Type B pancreatic cell (in vitro differentiated cells): ENCODE measurements at regions not wholly inside any gene's neighbourhood (a gene's known extent, or its start where the extent isn't known, plus 50 kb on each side); places are given as distances from the start of the nearest gene placed in this dataset.
"Not testable (repeated sequence)": the region's sequence is repeated elsewhere in the genome, so short reads cannot be mapped to it uniquely, and the experiment has no call there.

ENCODE experiments used
- DNase-seq: peaks from one replicate; pipeline ENCODE4 v3.0.0; 2021; ENCODE audit warnings: mixed read lengths; ENCODE audit not compliant: unreplicated experiment; ENCODE audit errors: extremely low spot score
- H3K27ac Mint-ChIP-seq: 2 replicates; pipeline ENCODE4 v1.8.0; 2021; ENCODE audit warnings: mild to moderate bottlenecking, mixed read lengths
- H3K27me3 Mint-ChIP-seq: 2 replicates; pipeline ENCODE4 v1.8.0; 2021; ENCODE audit warnings: mixed read lengths
- H3K36me3 Mint-ChIP-seq: 2 replicates; pipeline ENCODE4 v1.8.0; 2021; ENCODE audit warnings: mixed read lengths
- H3K4me1 Mint-ChIP-seq: one replicate; pipeline ENCODE4 v1.8.0; 2021; ENCODE audit warnings: mixed read lengths; ENCODE audit not compliant: unreplicated experiment
- H3K4me3 Mint-ChIP-seq: 2 replicates; pipeline ENCODE4 v1.8.0; 2021; ENCODE audit warnings: mild to moderate bottlenecking, mixed read lengths
- H3K9me3 Mint-ChIP-seq: 2 replicates; pipeline ENCODE4 v1.8.0; 2021; ENCODE audit warnings: mixed read lengths
- TF ChIP-seq, protein P1 (sequence below): fragments of 200-600 bp; sonication (generic); conservative IDR thresholded peaks from 2 replicates; pipeline ENCODE4 v1.5.0; 2021; ENCODE audit warnings: antibody characterized with exemption, mild to moderate bottlenecking

DNA sequence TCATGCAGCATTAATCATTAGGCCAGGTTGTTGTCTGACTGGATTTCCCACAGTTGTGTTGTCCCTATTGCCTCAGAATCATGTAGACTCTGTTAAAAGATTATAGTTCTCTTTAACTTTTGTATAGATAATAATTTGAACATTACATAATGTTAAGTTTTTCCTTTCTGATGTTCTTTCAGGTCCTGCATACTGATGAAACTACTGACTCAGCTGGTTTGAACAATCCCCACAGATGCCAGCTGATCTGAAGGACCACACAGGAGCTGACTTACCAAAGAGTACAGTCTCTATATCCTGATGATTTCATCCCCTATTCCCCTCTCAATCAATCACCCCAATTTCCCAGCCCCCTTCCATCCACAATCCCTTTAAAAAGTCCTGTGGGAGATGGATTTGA, 341.2 kb upstream of the MGAT4C start:
- DNase-seq: no peak
- Mint-ChIP-seq H3K4me1 (peaks cover 5% of the 10 kb centered on the region), H3K9me3 (no peaks in the 10 kb centered on the region), H3K27ac (no peak overlapping the region), H3K36me3 (no peaks in the 10 kb centered on the region), H3K4me3 (no peak overlapping the region), H3K27me3 (no peaks in the 10 kb centered on the region)
- TF ChIP-seq, protein P1, sequence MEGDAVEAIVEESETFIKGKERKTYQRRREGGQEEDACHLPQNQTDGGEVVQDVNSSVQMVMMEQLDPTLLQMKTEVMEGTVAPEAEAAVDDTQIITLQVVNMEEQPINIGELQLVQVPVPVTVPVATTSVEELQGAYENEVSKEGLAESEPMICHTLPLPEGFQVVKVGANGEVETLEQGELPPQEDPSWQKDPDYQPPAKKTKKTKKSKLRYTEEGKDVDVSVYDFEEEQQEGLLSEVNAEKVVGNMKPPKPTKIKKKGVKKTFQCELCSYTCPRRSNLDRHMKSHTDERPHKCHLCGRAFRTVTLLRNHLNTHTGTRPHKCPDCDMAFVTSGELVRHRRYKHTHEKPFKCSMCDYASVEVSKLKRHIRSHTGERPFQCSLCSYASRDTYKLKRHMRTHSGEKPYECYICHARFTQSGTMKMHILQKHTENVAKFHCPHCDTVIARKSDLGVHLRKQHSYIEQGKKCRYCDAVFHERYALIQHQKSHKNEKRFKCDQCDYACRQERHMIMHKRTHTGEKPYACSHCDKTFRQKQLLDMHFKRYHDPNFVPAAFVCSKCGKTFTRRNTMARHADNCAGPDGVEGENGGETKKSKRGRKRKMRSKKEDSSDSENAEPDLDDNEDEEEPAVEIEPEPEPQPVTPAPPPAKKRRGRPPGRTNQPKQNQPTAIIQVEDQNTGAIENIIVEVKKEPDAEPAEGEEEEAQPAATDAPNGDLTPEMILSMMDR: no peak

DNA sequence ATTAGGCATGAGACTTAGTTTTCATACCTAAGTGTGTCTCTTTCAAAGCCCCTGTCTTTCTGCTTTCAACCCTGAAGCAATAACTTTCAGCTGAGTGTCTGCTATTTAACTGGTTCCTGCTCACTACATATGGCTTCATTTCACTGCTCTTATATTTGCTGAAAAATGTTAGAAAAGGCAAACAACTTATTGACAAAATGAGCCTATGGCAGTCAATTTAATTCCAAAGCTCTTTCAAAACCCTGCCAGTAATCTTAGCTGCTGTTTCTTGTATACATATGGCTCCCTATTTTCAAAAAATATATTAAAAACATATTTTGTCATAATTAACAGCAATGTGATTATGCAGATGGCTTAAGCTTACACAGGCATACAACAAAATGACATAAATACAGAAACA, 334.1 kb upstream of the MGAT4C start:
- TF ChIP-seq, protein P1: no peak
- Mint-ChIP-seq H3K9me3 (no peaks in the 10 kb centered on the region), H3K27me3 (no peaks in the 10 kb centered on the region), H3K4me3 (no peak overlapping the region), H3K4me1 (no peaks in the 10 kb centered on the region), H3K36me3 (no peaks in the 10 kb centered on the region), H3K27ac (no peak overlapping the region)
- DNase-seq: no peak

DNA sequence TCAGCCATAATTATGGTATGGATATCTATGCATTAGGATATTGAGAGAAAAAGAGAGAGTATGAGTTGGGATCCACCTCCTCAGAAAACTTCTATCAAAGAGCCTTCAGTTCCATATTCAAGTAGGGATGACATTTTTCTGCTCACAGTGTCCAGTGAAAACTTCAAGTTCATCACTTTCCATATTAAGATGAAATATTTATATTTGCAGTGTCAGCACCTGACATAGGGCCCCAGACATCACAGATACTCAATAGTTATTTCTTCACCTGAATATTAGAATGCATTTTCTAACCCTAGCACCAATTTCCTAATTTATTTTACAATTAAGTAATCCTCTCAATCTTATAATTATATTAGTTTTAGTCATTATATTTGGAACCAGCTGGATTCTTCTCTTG, 318.0 kb upstream of the MGAT4C start:
- Mint-ChIP-seq H3K9me3 (no peaks in the 10 kb centered on the region), H3K36me3 (no peaks in the 10 kb centered on the region), H3K4me1 (no peaks in the 10 kb centered on the region)

DNA sequence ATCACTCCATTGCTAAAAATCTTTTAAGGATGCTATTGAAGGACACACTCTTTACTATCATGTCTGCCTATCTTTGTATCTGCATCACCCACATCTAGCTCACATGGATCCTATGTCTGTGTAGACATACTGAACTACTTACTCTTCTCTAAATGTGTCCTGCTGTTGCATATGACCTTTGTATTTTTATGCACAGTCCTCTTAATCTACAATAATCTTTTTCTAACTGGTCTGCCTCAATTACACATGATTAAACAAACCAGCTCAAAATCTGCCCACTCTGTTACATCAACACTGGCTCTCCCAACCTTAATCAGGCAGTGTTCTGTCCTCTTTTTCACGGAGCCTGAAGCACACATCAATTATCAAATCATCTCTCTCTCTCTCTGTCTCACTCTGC, 316.3 kb upstream of the MGAT4C start:
- TF ChIP-seq, protein P1: no peak
- DNase-seq: no peak
- no peak overlapping the region for H3K4me3 Mint-ChIP-seq
- H3K27ac Mint-ChIP-seq: no peak overlapping the region
- no peaks in the 10 kb centered on the region for H3K4me1 Mint-ChIP-seq
- no peaks in the 10 kb centered on the region for H3K9me3 Mint-ChIP-seq
- H3K27me3 Mint-ChIP-seq: no peaks in the 10 kb centered on the region
- no peaks in the 10 kb centered on the region for H3K36me3 Mint-ChIP-seq

More for the DNA sequence above, 318.0 kb upstream of the MGAT4C start:
- TF ChIP-seq, protein P1: no peak
- H3K27me3 Mint-ChIP-seq: no peaks in the 10 kb centered on the region
- no peak overlapping the region for H3K4me3 Mint-ChIP-seq
- H3K27ac Mint-ChIP-seq: no peak overlapping the region
- DNase-seq: no peak

GRCh38 chr12:86565038-86565437, 308.8 kb upstream of the MGAT4C start:
- Mint-ChIP-seq H3K36me3 (no peaks in the 10 kb centered on the region), H3K9me3 (peaks cover 3% of the 10 kb centered on the region), H3K27ac (no peak overlapping the region), H3K27me3 (no peaks in the 10 kb centered on the region), H3K4me3 (no peak overlapping the region), H3K4me1 (no peaks in the 10 kb centered on the region)
- DNase-seq: no peak
- TF ChIP-seq, protein P1: no peak

- not testable (repeated sequence) for H3K4me3 Mint-ChIP-seq, DNase-seq, H3K9me3 Mint-ChIP-seq, H3K4me1 Mint-ChIP-seq, H3K36me3 Mint-ChIP-seq, H3K27ac Mint-ChIP-seq, H3K27me3 Mint-ChIP-seq
These were observed 299.3 kb upstream of the MGAT4C start for GRCh38 chr12:86555491-86555890.
